Esophagus squamous epithelium (tissue), 5 donors: ENCODE measurements at regions not wholly inside any gene's neighbourhood (a gene's known extent, or its start where the extent isn't known, plus 50 kb on each side); places are given as distances from the start of the nearest gene placed in this dataset.

Experiments
- DNase-seq: peaks from one replicate; lab custom pipeline; 2025; lab: John Stamatoyannopoulos, UW
- H3K27ac ChIP-seq, 4 donors: fragments of 200-600 bp; sonication (generic); one replicate each; pipeline ENCODE4 v1.5.1; 2016 to 2019; ENCODE audit warnings: mild to moderate bottlenecking in 1 of 4
- H3K27me3 ChIP-seq, 4 donors: fragments of 200-600 bp; sonication (generic); 1 replicate in 3 of 4; 2 replicates in 1 of 4; pipeline versions ENCODE4 v1.5.1 to v1.6.0; 2017 to 2021; ENCODE audit warnings: antibody characterized with exemption in 1 of 4
- H3K36me3 ChIP-seq, 3 donors: fragments of 200-600 bp; sonication (generic); one replicate each; pipeline ENCODE4 v1.5.1; 2016 to 2019
- H3K4me1 ChIP-seq, 3 donors: fragments of 200-600 bp; sonication (generic); one replicate each; pipeline ENCODE4 v1.5.1; 2017 to 2019
- H3K4me3 ChIP-seq, 4 donors: fragments of 200-600 bp; sonication (generic); 1 replicate in 3 of 4; 2 replicates in 1 of 4; pipeline ENCODE4 v1.5.1; 2016 to 2019; ENCODE audit warnings: mild to moderate bottlenecking in 2 of 4, moderate library complexity in 1 of 4
- H3K9me3 ChIP-seq, 3 donors: fragments of 200-600 bp; sonication (generic); one replicate each; pipeline ENCODE4 v1.5.1; 2016 to 2019
- POLR2A ChIP-seq, 4 donors: fragments of 450-650 bp; IDR thresholded peaks; one replicate each; pipeline ENCODE4 v1.6.1; 2017; ENCODE audit warnings: antibody characterized with exemption in 4 of 4, mild to moderate bottlenecking in 4 of 4, moderate library complexity in 3 of 4
- WGBS, 2 donors: methylation state at CpG; one replicate each; pipeline ENCODE4 v1.1.5; 2018; 5-methylcytosine and 5-hydroxymethylcytosine counted together
- intact Hi-C: fragments of 100-400 bp; cut with DNase I; formaldehyde crosslinking; loops from one replicate; pipeline ENCODE4 v1.15.0; 2022
- TF ChIP-seq, protein P1 (sequence below), 6 experiments: fragments of 450-650 bp in 4 of 6; fragments of 200-600 bp in 2 of 6; sonication (generic) in 2 of 6; IDR thresholded peaks; one replicate each; pipeline ENCODE4 v1.5.1; 2016 to 2019; ENCODE audit warnings: antibody characterized with exemption in 6 of 6, mild to moderate bottlenecking in 4 of 6, moderate library complexity in 4 of 6
- donor health status: DM: yes; HTN: yes; CAD: no.

DNA sequence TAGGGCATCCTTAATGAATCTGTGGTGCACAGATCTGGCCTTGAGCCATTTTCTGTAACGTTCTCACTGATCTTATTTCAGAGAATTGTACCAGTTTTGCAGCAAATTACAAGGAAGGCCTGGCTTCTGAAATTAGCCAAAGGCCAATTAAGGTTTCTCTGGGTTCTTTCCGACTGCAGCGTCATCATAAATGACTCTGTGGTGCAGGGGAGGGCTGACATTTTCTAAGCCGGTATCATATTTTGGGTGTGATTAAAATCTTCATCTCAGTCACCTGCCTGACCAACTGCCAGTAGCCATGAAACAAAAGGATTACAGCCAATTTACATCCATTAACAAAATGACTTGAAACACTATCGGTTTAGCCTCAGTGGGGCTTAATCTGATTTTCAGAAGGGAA, 363.7 kb downstream of the ADRA2A start:
- TF ChIP-seq, protein P1, sequence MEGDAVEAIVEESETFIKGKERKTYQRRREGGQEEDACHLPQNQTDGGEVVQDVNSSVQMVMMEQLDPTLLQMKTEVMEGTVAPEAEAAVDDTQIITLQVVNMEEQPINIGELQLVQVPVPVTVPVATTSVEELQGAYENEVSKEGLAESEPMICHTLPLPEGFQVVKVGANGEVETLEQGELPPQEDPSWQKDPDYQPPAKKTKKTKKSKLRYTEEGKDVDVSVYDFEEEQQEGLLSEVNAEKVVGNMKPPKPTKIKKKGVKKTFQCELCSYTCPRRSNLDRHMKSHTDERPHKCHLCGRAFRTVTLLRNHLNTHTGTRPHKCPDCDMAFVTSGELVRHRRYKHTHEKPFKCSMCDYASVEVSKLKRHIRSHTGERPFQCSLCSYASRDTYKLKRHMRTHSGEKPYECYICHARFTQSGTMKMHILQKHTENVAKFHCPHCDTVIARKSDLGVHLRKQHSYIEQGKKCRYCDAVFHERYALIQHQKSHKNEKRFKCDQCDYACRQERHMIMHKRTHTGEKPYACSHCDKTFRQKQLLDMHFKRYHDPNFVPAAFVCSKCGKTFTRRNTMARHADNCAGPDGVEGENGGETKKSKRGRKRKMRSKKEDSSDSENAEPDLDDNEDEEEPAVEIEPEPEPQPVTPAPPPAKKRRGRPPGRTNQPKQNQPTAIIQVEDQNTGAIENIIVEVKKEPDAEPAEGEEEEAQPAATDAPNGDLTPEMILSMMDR (IDR thresholded peaks at IDR 0.05) = no peak
- TF ChIP-seq POLR2A (IDR thresholded peaks at IDR 0.05) = no peak
- Histone ChIP-seq H3K9me3 (no peaks in the 10 kb centered on the region), H3K4me3 (no peak overlapping the region), H3K4me1 (peaks cover 0 to 8% (median 0%) of the 10 kb centered on the region in 3 donors), H3K27ac (no peak overlapping the region), H3K36me3 (no peaks in the 10 kb centered on the region), H3K27me3 (no peaks in the 10 kb centered on the region)
- WGBS, 2 donors = 70 to 76% methylated on average over 5 of the region's 5 CpGs
- intact Hi-C loops = no loop called here
- no peak for DNase-seq

DNA sequence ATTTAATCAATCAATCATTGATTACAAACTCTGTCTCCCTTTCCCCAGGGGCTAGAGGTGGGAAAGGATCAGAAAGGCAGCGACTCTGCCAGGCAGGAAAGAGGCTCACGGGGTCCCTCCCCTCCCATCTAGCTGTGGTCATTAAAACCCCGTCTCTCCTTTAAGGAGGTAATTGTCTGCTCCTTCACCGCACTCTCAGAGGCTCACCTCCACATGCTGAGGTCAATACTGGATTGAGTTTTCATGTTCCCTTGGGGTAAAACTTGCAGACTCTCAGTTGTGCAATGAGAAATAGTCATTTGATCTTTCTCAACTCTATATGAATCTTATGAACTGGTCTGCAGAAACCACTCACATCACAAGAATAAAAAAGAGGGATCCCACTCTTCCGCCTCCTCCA, 368.8 kb downstream of the ADRA2A start:
- intact Hi-C loops = no loop called here
- no peaks in the 10 kb centered on the region for H3K27me3 ChIP-seq
- 46% methylated on average over 3 to 5 of the region's 5 CpGs for WGBS, 2 donors
- TF ChIP-seq, protein P1 (IDR thresholded peaks at IDR 0.05) = no peak
- no peak for TF ChIP-seq POLR2A (IDR thresholded peaks at IDR 0.05)
- H3K27ac ChIP-seq = no peak overlapping the region
- no peaks in the 10 kb centered on the region for H3K36me3 ChIP-seq
- no peak for DNase-seq
- no peak overlapping the region for H3K4me3 ChIP-seq
- no peaks in the 10 kb centered on the region for H3K9me3 ChIP-seq
- no peaks in the 10 kb centered on the region for H3K4me1 ChIP-seq

DNA sequence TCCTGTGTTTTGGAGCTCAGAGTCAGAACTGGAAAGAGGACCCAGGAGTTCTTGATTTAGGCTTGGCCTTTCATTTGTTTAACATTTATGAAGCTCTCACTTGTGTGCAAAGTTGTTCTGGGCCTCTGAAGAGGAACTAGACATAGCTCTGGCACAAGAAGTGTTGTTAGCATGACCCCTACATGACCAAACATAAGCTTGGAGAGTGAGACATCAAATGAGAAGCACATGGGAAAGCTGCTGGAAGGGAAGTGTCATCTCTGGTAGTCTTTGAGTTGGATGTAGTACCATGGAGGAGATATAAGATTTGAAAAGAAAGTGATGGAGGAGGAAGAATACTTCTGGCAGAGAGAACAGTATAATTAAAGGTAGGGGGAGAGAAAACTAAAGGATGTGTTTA, 370.1 kb downstream of the ADRA2A start:
- Histone ChIP-seq H3K27me3 (no peaks in the 10 kb centered on the region), H3K36me3 (no peaks in the 10 kb centered on the region), H3K4me1 (no peaks in the 10 kb centered on the region), H3K27ac (no peak overlapping the region), H3K9me3 (no peaks in the 10 kb centered on the region), H3K4me3 (no peak overlapping the region)
- intact Hi-C loops = no loop called here
- no peak for TF ChIP-seq POLR2A (IDR thresholded peaks at IDR 0.05)
- TF ChIP-seq, protein P1 (IDR thresholded peaks at IDR 0.05) = no peak
- DNase-seq = no peak

DNA sequence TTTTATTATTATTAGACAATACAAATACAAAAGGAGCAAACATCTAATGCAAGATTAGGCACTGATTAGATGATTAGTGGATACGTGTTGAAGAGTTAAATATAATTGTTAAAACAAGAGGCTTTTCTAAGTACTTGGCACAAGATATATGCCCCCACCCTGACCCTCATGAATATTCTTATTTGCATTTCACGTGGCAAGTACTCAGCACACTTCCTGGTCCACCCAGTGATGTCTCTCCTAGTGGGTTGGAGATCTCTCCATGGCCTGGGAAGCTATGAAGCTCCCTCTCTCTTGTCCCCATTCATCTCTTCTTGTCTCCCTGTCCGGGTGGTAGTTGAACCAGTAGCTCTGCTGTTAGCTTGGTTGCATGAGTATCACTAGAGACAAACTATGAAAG, 375.3 kb downstream of the ADRA2A start:
- H3K27ac ChIP-seq = no peak overlapping the region
- WGBS, 2 donors = 55 to 57% methylated on average over 3 of the region's 3 CpGs
- intact Hi-C loops = no loop called here
- no peaks in the 10 kb centered on the region for H3K27me3 ChIP-seq
- H3K9me3 ChIP-seq = no peaks in the 10 kb centered on the region
- no peak overlapping the region for H3K4me3 ChIP-seq
- DNase-seq = no peak
- H3K4me1 ChIP-seq = no peaks in the 10 kb centered on the region
- no peaks in the 10 kb centered on the region for H3K36me3 ChIP-seq
- TF ChIP-seq, protein P1 (IDR thresholded peaks at IDR 0.05) = no peak
- TF ChIP-seq POLR2A (IDR thresholded peaks at IDR 0.05) = no peak

DNA sequence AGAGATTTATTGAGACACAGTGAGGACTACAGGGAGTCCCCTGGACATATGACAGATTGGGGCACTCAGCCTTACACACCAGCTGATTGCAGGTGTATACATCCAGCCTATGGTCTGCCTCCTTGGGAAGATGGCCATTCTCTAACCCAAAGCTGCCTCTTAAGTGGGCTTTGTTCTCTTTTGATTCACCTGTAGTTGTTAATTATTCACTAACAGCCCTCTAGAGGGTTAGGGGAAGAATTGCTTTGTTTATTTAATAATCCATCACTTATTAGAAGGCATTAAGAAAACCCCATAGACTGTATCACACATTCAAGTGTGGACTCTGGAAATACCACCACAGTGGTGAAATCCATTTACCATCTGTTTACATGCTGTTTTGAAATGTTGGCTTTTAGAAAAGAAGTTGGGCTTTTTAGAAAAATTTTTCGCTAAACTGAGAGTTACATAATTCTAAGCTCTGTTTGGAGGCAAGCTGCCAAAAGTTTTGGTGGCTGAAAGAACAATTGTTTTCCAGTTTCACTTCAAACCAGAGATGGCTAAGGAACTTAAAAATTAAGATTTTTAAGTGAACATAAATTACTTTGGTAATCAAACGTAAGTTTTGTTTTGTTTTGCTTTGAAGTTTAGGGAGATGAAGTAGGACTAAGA, 379.1 kb downstream of the ADRA2A start:
- intact Hi-C loops = no loop called here
- no peaks in the 10 kb centered on the region for H3K36me3 ChIP-seq
- DNase-seq = no peak
- H3K27me3 ChIP-seq = no peaks in the 10 kb centered on the region
- TF ChIP-seq, protein P1 (IDR thresholded peaks at IDR 0.05) = no peak
- no peak for TF ChIP-seq POLR2A (IDR thresholded peaks at IDR 0.05)
- no peak overlapping the region for H3K27ac ChIP-seq
- H3K4me1 ChIP-seq = no peaks in the 10 kb centered on the region
- H3K4me3 ChIP-seq = no peak overlapping the region
- WGBS, 2 donors = 26 to 33% methylated on average over 2 of the region's 2 CpGs
- H3K9me3 ChIP-seq = no peaks in the 10 kb centered on the region
